ENCODE measurements at regions not wholly inside any gene's neighbourhood (a gene's known extent, or its start where the extent isn't known, plus 50 kb on each side); places are given as distances from the start of the nearest gene placed in this dataset.
"Not testable (repeated sequence)": the region's sequence is repeated elsewhere in the genome, so short reads cannot be mapped to it uniquely, and the experiment has no call there.

- not testable (repeated sequence) for H3K4me3 ChIP-seq (replicated peaks; ENCODE audit: low read depth, low read length); DNase-seq (ENCODE audit: low read depth)
These were observed 274.8 kb upstream of the ZNG1F start for GRCh38 chr9:41463924-41464323.

DNA sequence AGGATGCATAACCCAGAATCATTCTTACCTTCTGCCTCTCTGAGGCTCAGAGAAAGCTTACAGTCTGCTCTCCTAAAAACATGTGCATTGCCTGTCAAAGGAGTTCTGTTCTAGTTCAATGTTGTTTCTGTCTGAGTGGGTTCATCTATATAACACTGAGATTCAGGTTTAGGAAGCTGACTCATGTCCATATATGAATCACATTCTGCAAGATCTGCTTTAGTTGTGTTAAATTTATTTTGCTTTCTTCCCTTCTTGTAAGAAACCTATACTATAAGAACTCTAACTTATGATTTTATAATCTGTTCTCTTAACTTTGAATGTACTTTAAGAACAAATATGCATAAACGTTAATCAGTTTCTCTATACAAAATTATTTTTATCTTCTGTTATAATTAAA lies 269.3 kb upstream of the ZNG1F start:
- peak; percentile 27 for DNase-seq (ENCODE audit: low read depth)
- H3K4me3 ChIP-seq (replicated peaks; ENCODE audit: low read depth, low read length), result not testable (repeated sequence)
